ENCODE measurements at regions not wholly inside any gene's neighbourhood (a gene's known extent, or its start where the extent isn't known, plus 50 kb on each side); places are given as distances from the start of the nearest gene placed in this dataset.
"Not testable (repeated sequence)": the region's sequence is repeated elsewhere in the genome, so short reads cannot be mapped to it uniquely, and the experiment has no call there.

DNA sequence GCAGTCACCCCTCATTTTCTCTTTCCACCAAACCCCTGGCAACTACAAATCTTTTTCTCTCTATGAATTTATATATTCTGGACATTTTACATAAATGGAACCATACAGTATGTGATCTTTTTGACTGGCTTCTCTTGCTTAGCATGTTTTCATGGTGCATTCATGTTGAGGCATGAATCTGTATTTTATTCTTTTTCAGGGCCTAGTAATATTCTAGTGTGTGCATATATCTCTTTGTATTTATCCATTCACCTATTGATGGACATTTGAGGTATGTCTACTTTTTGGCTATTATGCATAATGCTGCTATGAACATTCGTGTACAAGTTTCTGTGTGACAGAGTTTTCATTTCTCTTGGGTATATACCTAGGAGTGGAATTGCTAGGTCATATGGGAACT lies 78.2 kb downstream of the HACD1 start:
- no peak overlapping the region for H3K4me3 Mint-ChIP-seq
- peaks cover 4% of the 10 kb centered on the region for H3K9me3 Mint-ChIP-seq (ENCODE audit: low read depth)
- peaks cover 7% of the 10 kb centered on the region for H3K27me3 Mint-ChIP-seq
- ATAC-seq (no peak), DNase-seq (no peak)
- CTCF ChIA-PET: no interaction called here
- no peaks in the 10 kb centered on the region for H3K4me1 Mint-ChIP-seq
- no peaks in the 10 kb centered on the region for H3K36me3 Mint-ChIP-seq
- no peak overlapping the region for H3K27ac Mint-ChIP-seq

DNA sequence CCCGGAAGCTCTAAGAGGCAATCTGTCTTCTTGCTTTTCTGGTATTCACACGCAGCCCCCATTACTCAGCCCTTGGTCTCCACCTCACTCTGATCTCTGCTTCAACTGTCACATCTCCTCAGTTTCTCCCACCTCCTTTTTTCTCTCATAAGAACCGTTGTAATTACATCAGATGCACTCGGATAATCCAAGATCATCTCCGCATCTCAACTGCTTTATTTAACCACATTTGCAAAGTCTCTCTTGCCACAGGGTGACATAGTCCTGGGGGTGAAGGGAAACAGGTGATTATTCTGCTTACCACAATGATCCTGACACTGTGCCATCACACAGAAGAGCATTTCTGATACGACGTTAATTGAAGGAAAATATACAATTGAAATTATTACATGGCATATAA lies 79.9 kb downstream of the HACD1 start:
- Mint-ChIP-seq H3K36me3 (no peaks in the 10 kb centered on the region), H3K9me3 (ENCODE audit: low read depth) (peaks cover 4% of the 10 kb centered on the region), H3K27ac (no peak overlapping the region), H3K4me3 (no peak overlapping the region), H3K4me1 (no peaks in the 10 kb centered on the region), H3K27me3 (peaks cover 7% of the 10 kb centered on the region)
- CTCF ChIA-PET: no interaction called here
- ATAC-seq (no peak), DNase-seq (no peak)

DNA sequence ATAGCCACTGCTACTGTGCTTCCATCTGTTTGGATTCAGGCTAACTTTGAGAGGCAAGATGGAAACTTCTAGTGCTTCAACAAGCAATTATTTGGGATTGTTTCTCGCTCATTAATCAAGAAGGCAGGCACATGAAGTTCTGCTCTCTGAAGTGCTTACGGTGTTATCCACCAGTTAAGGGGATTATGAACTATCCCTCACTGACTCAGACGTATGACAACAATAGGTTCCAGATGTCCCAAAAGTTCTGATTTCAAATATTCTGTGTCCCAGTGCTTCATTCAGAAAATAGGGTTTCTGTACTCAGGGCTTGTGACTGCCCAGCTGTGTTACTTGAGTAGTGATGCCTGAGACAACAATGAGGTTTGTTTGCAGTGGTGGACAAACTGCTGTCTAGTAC lies 81.0 kb downstream of the HACD1 start:
- DNase-seq (no peak), ATAC-seq (no peak)
- Mint-ChIP-seq H3K27me3 (peaks cover 5% of the 10 kb centered on the region), H3K36me3 (no peaks in the 10 kb centered on the region), H3K4me3 (no peak overlapping the region), H3K4me1 (no peaks in the 10 kb centered on the region), H3K27ac (no peak overlapping the region), H3K9me3 (ENCODE audit: low read depth) (peaks cover 4% of the 10 kb centered on the region)
- CTCF ChIA-PET: no interaction called here

DNA sequence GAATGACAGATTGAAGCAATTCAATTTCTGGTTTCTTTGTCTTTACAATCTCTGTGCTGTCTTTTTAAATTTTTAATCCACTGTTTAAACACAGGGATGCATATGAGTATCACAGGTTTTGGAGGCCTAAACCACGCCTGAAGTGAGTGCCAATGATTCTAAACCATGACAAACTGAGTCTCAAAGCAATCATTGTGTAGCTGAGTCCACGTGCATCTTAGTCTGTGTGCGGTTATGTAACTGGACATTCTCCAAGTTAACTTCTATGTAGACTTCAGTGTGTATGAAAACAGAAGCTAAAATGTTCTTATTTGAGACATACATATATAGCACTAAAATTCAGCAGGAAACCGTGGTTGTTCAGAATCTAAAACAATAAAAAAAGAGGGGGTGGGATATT lies 79.3 kb upstream of the ST8SIA6 start:
- CTCF ChIA-PET: no interaction called here
- H3K27me3 Mint-ChIP-seq: peaks cover 5% of the 10 kb centered on the region
- DNase-seq (no peak), ATAC-seq (no peak)
- no peaks in the 10 kb centered on the region for H3K36me3 Mint-ChIP-seq
- H3K9me3 Mint-ChIP-seq (ENCODE audit: low read depth): peaks cover under 1% of the 10 kb centered on the region
- H3K4me1 Mint-ChIP-seq: no peaks in the 10 kb centered on the region
- H3K27ac Mint-ChIP-seq: no peak overlapping the region
- no peak overlapping the region for H3K4me3 Mint-ChIP-seq

DNA sequence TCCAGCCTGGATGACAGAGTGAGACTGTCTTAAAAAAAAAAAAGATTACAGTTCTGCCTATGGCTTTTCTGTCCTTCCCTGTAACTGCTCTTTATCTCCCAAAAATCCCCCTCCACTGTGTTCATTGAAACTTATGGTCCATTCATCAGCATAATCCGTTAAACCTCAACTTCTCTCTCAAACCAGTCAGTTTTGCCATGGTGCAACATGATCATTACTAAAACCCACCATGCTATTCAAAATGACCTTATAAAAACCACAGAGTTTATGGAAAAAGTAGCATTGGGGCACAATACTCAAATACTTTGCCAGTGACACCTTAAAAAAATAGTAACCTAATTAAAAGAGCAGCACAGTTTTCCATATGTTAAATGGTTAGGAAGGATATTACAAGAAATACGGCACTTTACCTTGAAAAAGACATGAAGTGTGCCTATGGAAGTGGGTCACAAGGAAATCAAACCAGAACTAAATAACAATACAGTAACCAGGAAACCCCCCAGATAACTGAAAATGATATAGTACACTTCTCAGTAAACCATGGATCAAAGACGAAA lies 74.0 kb upstream of the ST8SIA6 start:
- Mint-ChIP-seq H3K27me3 (peaks cover 8% of the 10 kb centered on the region), H3K4me3 (no peak overlapping the region), H3K4me1 (no peaks in the 10 kb centered on the region), H3K27ac (no peak overlapping the region), H3K36me3 (no peaks in the 10 kb centered on the region), H3K9me3 (ENCODE audit: low read depth) (no peaks in the 10 kb centered on the region)
- CTCF ChIA-PET: no interaction called here
- ATAC-seq: no peak
- DNase-seq: no peak

DNA sequence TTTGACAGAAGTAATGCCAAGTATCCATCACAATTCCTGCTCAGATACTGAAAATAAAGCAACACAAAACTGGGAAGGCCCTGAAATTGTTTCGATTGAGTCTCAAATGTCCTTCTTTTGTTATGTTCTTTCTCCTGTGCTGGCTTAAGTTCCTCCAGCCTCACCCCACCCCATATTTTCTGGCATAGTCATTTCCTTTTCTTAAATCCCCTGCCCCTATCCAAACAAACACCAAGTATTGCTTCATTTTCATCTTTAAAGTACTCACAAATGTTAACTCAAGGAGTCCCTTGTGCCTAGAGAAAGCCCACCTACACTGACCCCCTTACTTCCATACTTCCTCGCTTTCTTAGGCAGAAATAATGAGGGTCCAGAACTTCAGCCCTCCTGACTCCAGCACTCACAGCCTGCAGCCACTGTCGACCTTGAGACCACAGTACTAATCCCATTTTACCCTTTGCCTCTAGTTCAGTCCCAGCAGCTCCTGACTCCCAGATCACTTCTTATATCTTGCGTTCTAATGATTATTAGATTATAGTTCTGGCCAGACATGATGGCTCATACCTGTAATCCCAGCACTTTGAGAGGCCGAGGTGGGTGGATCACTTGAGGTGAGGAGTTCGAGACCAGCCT lies 73.2 kb upstream of the ST8SIA6 start:
- DNase-seq (no peak), ATAC-seq (no peak)
- Mint-ChIP-seq H3K36me3 (no peaks in the 10 kb centered on the region), H3K9me3 (ENCODE audit: low read depth) (no peaks in the 10 kb centered on the region), H3K27me3 (peaks cover 13% of the 10 kb centered on the region), H3K27ac (no peak overlapping the region), H3K4me3 (no peak overlapping the region), H3K4me1 (no peaks in the 10 kb centered on the region)
- CTCF ChIA-PET: no interaction called here

DNA sequence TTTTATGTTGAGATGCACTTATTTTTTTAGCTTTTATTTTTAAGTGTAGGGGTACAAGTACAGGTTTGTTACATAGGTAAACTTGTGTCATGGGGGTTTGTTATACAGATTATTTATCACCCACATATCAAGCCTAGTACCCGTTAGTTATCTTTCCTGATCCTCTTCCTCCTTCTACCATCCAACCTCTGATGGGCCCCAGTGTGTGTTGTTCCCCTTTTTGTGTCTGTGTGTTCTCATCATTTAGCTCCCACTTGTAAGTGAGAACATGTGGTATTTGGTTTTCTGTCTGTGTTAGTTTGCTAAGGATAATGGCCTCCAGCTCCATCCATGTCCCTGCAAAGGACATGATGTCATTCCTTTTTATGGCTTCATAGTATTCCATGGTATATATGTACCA lies 72.2 kb upstream of the ST8SIA6 start:
- ATAC-seq; H3K27ac Mint-ChIP-seq; CTCF ChIA-PET; DNase-seq; H3K4me1 Mint-ChIP-seq; H3K9me3 Mint-ChIP-seq (ENCODE audit: low read depth); H3K36me3 Mint-ChIP-seq; H3K4me3 Mint-ChIP-seq: not testable (repeated sequence)
- peaks cover 19% of the 10 kb centered on the region for H3K27me3 Mint-ChIP-seq

DNA sequence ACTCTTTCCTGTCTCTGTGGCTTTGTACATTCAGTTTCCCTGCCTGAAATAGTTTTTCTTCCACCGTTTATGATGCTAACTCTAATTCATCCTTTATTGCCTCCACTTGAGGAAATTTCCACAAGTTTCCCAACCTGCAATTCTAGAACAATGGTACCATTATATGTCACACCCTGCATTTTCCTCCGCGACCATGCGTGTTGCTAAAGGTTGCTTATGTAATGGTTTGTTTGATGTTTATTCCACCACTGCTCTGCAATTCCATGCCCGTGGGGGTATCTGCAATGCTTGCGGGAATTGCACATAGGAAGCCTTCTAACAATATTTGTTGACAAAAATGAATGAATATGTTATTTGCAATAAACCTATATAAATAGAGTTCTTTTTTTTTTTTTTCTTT lies 69.5 kb upstream of the ST8SIA6 start:
- Mint-ChIP-seq H3K27me3 (peaks cover 21% of the 10 kb centered on the region), H3K9me3 (ENCODE audit: low read depth) (no peaks in the 10 kb centered on the region), H3K4me3 (no peak overlapping the region), H3K4me1 (no peaks in the 10 kb centered on the region), H3K36me3 (no peaks in the 10 kb centered on the region), H3K27ac (no peak overlapping the region)
- CTCF ChIA-PET: no interaction called here
- DNase-seq (no peak), ATAC-seq (no peak)

DNA sequence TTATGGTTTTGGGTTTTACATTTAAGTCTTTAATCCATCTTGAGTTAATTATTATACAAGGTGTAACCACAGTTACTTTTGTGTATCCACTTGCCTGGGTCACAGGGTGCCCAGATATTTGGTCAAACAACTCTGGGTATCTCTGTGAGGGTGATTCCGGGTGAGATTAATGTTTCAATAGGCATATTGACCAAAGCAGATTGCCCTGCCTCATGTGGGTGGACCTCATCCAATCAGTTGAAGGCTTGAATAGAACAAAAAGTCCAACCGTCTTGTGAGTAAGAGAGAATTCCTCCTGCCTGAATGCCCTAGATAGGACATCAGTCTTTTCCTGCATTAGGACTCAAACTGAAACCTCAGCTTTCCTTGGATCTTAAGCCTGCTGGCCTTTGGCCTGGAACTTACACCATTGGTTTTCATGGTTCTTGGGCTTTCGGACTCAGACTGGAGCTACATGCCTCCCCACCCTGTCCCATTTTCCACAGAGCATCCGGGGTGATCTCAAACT lies 68.9 kb upstream of the ST8SIA6 start:
- H3K36me3 Mint-ChIP-seq: no peaks in the 10 kb centered on the region
- H3K9me3 Mint-ChIP-seq (ENCODE audit: low read depth): no peaks in the 10 kb centered on the region
- ATAC-seq (no peak), DNase-seq (no peak)
- peaks cover 21% of the 10 kb centered on the region for H3K27me3 Mint-ChIP-seq
- H3K27ac Mint-ChIP-seq: no peak overlapping the region
- CTCF ChIA-PET: no interaction called here
- no peaks in the 10 kb centered on the region for H3K4me1 Mint-ChIP-seq
- H3K4me3 Mint-ChIP-seq: no peak overlapping the region

DNA sequence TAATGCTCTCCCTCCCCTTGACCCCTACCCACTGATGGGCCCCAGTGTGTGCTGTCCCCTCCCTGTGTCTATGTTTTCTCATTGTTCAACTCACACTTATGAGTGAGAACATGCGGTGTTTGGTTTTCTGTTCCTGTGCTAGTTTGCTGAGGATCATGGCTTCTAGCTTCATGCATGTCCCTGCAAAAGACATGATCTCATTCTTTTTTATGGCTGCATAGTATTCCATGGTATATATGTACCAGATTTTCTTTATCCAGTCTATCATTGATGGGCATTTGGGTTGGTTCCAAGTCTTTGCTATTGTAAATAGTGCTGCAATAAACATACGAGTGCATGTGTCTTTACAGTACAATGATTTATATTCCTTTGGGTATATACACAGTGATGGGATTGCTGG lies 67.9 kb upstream of the ST8SIA6 start:
- ATAC-seq; H3K4me1 Mint-ChIP-seq; H3K36me3 Mint-ChIP-seq; H3K9me3 Mint-ChIP-seq (ENCODE audit: low read depth); DNase-seq; H3K27ac Mint-ChIP-seq; CTCF ChIA-PET; H3K4me3 Mint-ChIP-seq: not testable (repeated sequence)
- H3K27me3 Mint-ChIP-seq: peaks cover 21% of the 10 kb centered on the region

DNA sequence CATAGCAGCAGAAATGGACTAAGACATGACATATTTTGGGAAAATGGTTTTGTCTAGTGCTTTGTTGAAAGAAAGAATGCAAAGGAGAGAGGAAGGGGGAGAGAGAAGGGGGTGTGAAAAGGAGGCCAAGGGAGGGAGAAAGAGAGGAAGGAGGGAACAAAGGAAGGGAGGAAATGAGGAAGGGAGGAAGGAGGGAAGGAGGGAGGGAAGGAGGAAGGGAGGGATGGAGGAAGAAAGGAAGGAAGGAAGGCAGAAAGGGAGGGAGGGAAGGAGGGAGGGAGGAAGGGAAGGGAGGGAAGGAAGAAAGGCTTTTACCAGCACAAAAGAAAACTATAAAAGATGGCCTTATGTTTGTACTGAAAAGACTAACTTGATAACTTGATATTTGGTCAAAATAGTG lies 65.1 kb upstream of the ST8SIA6 start:
- ATAC-seq: no peak
- DNase-seq: no peak
- no peaks in the 10 kb centered on the region for H3K36me3 Mint-ChIP-seq
- H3K27ac Mint-ChIP-seq: no peak overlapping the region
- no peaks in the 10 kb centered on the region for H3K4me1 Mint-ChIP-seq
- H3K4me3 Mint-ChIP-seq: no peak overlapping the region
- H3K9me3 Mint-ChIP-seq (ENCODE audit: low read depth): no peaks in the 10 kb centered on the region
- H3K27me3 Mint-ChIP-seq: peaks cover 18% of the 10 kb centered on the region
- CTCF ChIA-PET: no interaction called here

DNA sequence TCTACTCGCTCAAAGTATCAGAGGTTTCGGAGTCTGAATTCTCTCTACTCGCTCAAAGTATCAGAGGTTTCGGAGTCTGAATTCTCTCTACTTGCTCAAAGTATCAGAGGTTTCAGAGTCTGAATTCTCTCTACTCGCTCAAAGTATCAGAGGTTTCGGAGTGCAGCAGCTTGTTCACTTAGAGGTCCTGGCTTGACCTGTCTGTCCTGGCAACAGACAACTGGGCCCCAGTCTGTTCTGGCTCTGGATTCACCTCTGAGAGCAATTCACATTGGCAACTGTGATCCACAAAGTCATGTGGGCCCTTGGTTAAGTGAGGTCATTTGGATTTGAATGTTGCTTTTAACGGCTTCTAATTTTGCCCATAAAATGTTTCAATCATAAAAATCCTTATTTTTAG lies 63.9 kb upstream of the ST8SIA6 start:
- CTCF ChIA-PET: no interaction called here
- no peaks in the 10 kb centered on the region for H3K9me3 Mint-ChIP-seq (ENCODE audit: low read depth)
- H3K4me1 Mint-ChIP-seq: no peaks in the 10 kb centered on the region

DNA sequence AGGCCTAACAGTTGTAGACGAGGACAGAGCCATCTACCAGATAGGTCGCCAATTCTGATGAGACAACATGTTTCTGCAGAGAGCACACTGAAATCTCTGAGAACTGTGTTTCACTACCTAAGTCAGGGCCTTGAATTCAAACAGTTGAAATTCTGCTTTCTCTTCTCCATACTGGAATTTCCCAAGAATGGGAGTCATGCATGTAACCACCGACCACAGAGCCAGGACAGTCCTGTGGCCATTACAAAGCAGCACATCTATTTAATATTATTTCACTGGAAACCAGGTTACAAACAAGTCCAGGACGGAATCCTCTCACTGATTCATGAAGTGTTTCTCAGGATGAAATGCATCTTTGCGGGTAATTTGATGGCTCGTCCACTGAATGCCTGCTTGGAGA lies 62.0 kb upstream of the ST8SIA6 start:
- CTCF ChIA-PET: no interaction called here
- Mint-ChIP-seq H3K9me3 (ENCODE audit: low read depth) (no peaks in the 10 kb centered on the region), H3K27ac (no peak overlapping the region), H3K36me3 (no peaks in the 10 kb centered on the region), H3K4me3 (no peak overlapping the region), H3K4me1 (peaks cover 14% of the 10 kb centered on the region), H3K27me3 (peaks cover 3% of the 10 kb centered on the region)
- DNase-seq: no peak
- ATAC-seq: no peak

More for the DNA sequence above, 63.9 kb upstream of the ST8SIA6 start:
- peaks cover 16% of the 10 kb centered on the region for H3K27me3 Mint-ChIP-seq
- ATAC-seq (no peak), DNase-seq (no peak)
- H3K27ac Mint-ChIP-seq: no peak overlapping the region
- no peaks in the 10 kb centered on the region for H3K36me3 Mint-ChIP-seq
- H3K4me3 Mint-ChIP-seq: no peak overlapping the region

DNA sequence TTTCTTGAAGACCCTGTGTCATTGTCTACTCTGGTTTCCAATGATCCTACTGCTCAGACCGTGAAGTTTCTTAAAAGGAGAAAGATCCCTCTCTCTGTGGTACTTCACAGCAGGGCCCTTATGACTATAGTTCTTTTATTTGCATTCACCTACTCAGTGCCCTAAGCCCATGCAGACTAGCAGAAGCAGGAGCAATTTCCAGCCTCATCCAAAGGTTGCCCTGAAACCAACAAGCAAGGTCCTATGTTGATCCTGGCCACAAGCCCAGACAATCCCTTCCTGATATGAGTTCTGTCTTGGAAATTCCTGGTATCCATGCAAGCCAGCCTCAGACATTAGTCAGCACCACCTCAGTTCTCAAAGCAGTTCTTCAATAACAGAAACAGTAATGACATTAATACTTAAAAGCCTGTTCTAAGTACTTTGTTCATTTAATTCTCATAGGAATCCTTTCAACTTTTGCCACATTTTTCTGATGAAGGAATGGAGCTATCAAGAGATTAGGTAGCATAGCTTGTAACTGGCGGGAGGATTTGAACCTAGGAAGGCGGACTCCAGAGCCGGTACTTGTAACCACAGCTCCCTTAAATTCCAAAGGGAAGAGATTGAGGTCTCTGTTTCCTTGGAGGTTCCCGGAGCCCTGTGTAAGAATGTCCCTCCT lies 58.1 kb upstream of the ST8SIA6 start:
- peaks cover 2% of the 10 kb centered on the region for H3K27me3 Mint-ChIP-seq
- peaks cover 2% of the 10 kb centered on the region for H3K9me3 Mint-ChIP-seq (ENCODE audit: low read depth)
- H3K27ac Mint-ChIP-seq: peak overlapping the region; percentile 42
- H3K36me3 Mint-ChIP-seq: peaks cover 3% of the 10 kb centered on the region
- no peak overlapping the region for H3K4me3 Mint-ChIP-seq
- CTCF ChIA-PET: no interaction called here
- peaks cover 45% of the 10 kb centered on the region for H3K4me1 Mint-ChIP-seq
- ATAC-seq: no peak
- no peak for DNase-seq
